GM12878 (cell line): ENCODE measurements at regions not wholly inside any gene's neighbourhood (a gene's known extent, or its start where the extent isn't known, plus 50 kb on each side); places are given as distances from the start of the nearest gene placed in this dataset.

Experiments
- BCL11A ChIP-seq: IDR thresholded peaks from 2 replicates; pipeline ENCODE4 v1.6.1; 2011; ENCODE audit warnings: low read depth, low read length
- CTCF ChIP-seq, 3 experiments: IDR thresholded peaks in 2 of 3; conservative IDR thresholded peaks in 1 of 3; 2 replicates each; pipeline ENCODE4 v1.5.1; 2011; ENCODE audit warnings: low read depth in 3 of 3, low read length in 3 of 3, mild to moderate bottlenecking in 3 of 3, control low read depth in 2 of 3, moderate library complexity in 2 of 3, inconsistent platforms in 1 of 3, mixed read lengths in 1 of 3; ENCODE audit not compliant: control insufficient read depth in 2 of 3, insufficient read depth in 1 of 3; ENCODE audit errors: extremely low read depth in 1 of 3
- DPF2 ChIP-seq: fragments of 450-650 bp; IDR thresholded peaks from 2 replicates; pipeline ENCODE4 v1.6.1; 2017; ENCODE audit warnings: mild to moderate bottlenecking
- ELK1 ChIP-seq: IDR thresholded peaks from 2 replicates; pipeline ENCODE4 v1.6.1; 2012; ENCODE audit warnings: low read depth, low read length, improper control_type of control experiment
- EP300 ChIP-seq, 2 experiments: fragments of 150-350 bp in 1 of 2; IDR thresholded peaks; 2 replicates each; pipeline ENCODE4 v1.6.1; 2011 to 2012; ENCODE audit warnings: low read depth in 2 of 2, low read length in 2 of 2, borderline replicate concordance in 1 of 2, improper control_type of control experiment in 1 of 2, inconsistent platforms in 1 of 2; ENCODE audit not compliant: control insufficient read depth in 1 of 2
- FOXM1 ChIP-seq: IDR thresholded peaks from 2 replicates; pipeline ENCODE4 v1.6.1; 2012; ENCODE audit warnings: low read depth, mild to moderate bottlenecking, inconsistent platforms, low read length, moderate library complexity
- HDGF ChIP-seq: fragments of 450-650 bp; IDR thresholded peaks from 2 replicates; pipeline ENCODE4 v1.6.1; 2016; ENCODE audit warnings: antibody characterized with exemption
- PAX5 ChIP-seq: IDR thresholded peaks from 2 replicates; pipeline ENCODE4 v1.6.1; 2011; ENCODE audit warnings: low read depth, low read length, borderline replicate concordance
- POLR2A ChIP-seq: IDR thresholded peaks from 2 replicates; pipeline ENCODE4 v1.6.1; 2011; ENCODE audit warnings: low read depth, mild to moderate bottlenecking, low read length
- POLR2AphosphoS5 ChIP-seq: IDR thresholded peaks from 2 replicates; pipeline ENCODE4 v1.6.1; 2011; ENCODE audit warnings: mild to moderate bottlenecking, low read length, inconsistent platforms
- RAD21 ChIP-seq: IDR thresholded peaks from 2 replicates; pipeline ENCODE4 v1.6.1; 2011; ENCODE audit warnings: mild to moderate bottlenecking, low read depth, low read length, moderate library complexity; ENCODE audit not compliant: insufficient read depth
- TAF1 ChIP-seq: IDR thresholded peaks from 2 replicates; pipeline ENCODE4 v1.6.1; 2011; ENCODE audit warnings: mild to moderate bottlenecking, low read depth, low read length, borderline replicate concordance

GRCh38 chr6:164069350-164069990 lies 655.0 kb downstream of the QKI start:
- TF ChIP-seq CTCF (IDR thresholded peaks at IDR 0.05 in 2 of 3, conservative IDR thresholded peaks at IDR 0.05 in 1 of 3; ENCODE audit: control insufficient read depth in 2 of 3, extremely low read depth in 1 of 3, insufficient read depth in 1 of 3, low read depth in 3 of 3, low read length in 3 of 3): no peak
- TF ChIP-seq ELK1: no peak
- no peak for TF ChIP-seq DPF2
- TF ChIP-seq EP300 (IDR thresholded peaks at IDR 0.05; ENCODE audit: borderline replicate concordance in 1 of 2, control insufficient read depth in 1 of 2, low read depth in 2 of 2, low read length in 2 of 2): no peak
- no peak for TF ChIP-seq HDGF
- no peak for TF ChIP-seq RAD21
- no peak for TF ChIP-seq POLR2AphosphoS5
- TF ChIP-seq BCL11A: no peak
- no peak for TF ChIP-seq POLR2A
- TF ChIP-seq TAF1: no peak
- TF ChIP-seq FOXM1: no peak
- TF ChIP-seq PAX5: no peak
